PC-9 (cell line): ENCODE measurements at regions not wholly inside any gene's neighbourhood (a gene's known extent, or its start where the extent isn't known, plus 50 kb on each side); places are given as distances from the start of the nearest gene placed in this dataset.
"Not testable (repeated sequence)": the region's sequence is repeated elsewhere in the genome, so short reads cannot be mapped to it uniquely, and the experiment has no call there.

Source experiments
- BruUV-seq: library from RNA; stranded (reverse); fragments of 400-500 nt; replicated peaks from 2 replicates; lab custom pipeline; 2021; lab: Mats Ljungman, UMichigan
- CTCF ChIA-PET: fragments of 300-600 bp; sonication (Branson Sonifier 250); formaldehyde crosslinking; loops from one replicate; lab custom pipeline; 2022; ENCODE audit warnings: antibody characterized with exemption; lab: Charles Lee
- POLR2A ChIA-PET: fragments of 300-600 bp; sonication (Branson Sonifier 250); formaldehyde crosslinking; loops from one replicate; lab custom pipeline; 2022; ENCODE audit warnings: antibody characterized with exemption; ENCODE audit not compliant: unreplicated experiment; lab: Charles Lee
- DNase-seq, 2 experiments: peaks; one replicate each; pipeline versions ENCODE4 v3.0.0 to v3.0.0-alpha.2; 2015 to 2022; ENCODE audit warnings: mixed read lengths in 1 of 2
- H2AFZ ChIP-seq: fragments of 200-600 bp; sonication (generic); 2 replicates; pipeline ENCODE4 v1.8.1; 2017; ENCODE audit warnings: antibody characterized with exemption
- H3F3A ChIP-seq: fragments of 200-600 bp; sonication (generic); 2 replicates; pipeline ENCODE4 v1.8.1; 2017; ENCODE audit warnings: antibody characterized with exemption, mild to moderate bottlenecking, low read depth; ENCODE audit not compliant: insufficient read depth
- H3K27ac ChIP-seq: fragments of 200-600 bp; sonication (generic); 2 replicates; pipeline ENCODE4 v1.6.1; 2016; ENCODE audit warnings: mixed run types
- H3K27me3 ChIP-seq: fragments of 200-600 bp; sonication (generic); 2 replicates; pipeline ENCODE4 v1.6.1; 2016; ENCODE audit warnings: low read depth, mixed run types; ENCODE audit not compliant: insufficient read depth
- H3K36me3 ChIP-seq: fragments of 200-600 bp; sonication (generic); 2 replicates; pipeline ENCODE4 v1.6.1; 2016; ENCODE audit warnings: low read depth, mixed run types
- H3K4me1 ChIP-seq: fragments of 200-600 bp; sonication (generic); replicated peaks from 2 replicates; pipeline ENCODE4 v1.6.1; 2016; ENCODE audit warnings: mixed run types; ENCODE audit not compliant: insufficient read depth
- H3K4me2 ChIP-seq: fragments of 200-600 bp; sonication (generic); 2 replicates; pipeline ENCODE4 v1.6.1; 2017; ENCODE audit warnings: mixed run types
- H3K4me3 ChIP-seq: fragments of 200-600 bp; sonication (generic); 2 replicates; pipeline ENCODE4 v1.6.1; 2016; ENCODE audit warnings: mixed run types
- H3K79me2 ChIP-seq: fragments of 200-600 bp; sonication (generic); 2 replicates; pipeline ENCODE4 v1.6.1; 2017; ENCODE audit warnings: low read depth, mixed run types
- H3K9me2 ChIP-seq: fragments of 200-600 bp; sonication (generic); 2 replicates; pipeline ENCODE4 v1.8.1; 2017; ENCODE audit warnings: mild to moderate bottlenecking; ENCODE audit not compliant: insufficient read depth
- H3K9me3 ChIP-seq: fragments of 200-600 bp; sonication (generic); 2 replicates; pipeline ENCODE4 v1.8.1; 2016; ENCODE audit warnings: low read depth; ENCODE audit not compliant: insufficient read depth
- H4K20me1 ChIP-seq: fragments of 200-600 bp; sonication (generic); 2 replicates; pipeline ENCODE4 v1.8.1; 2017; ENCODE audit not compliant: insufficient read depth
- EZH2 ChIP-seq: fragments of 200-600 bp; sonication (generic); IDR thresholded peaks from 2 replicates; pipeline ENCODE4 v1.8.0; 2017; ENCODE audit warnings: antibody characterized with exemption, low read depth
- intact Hi-C: fragments of 100-400 bp; cut with micrococcal nuclease; formaldehyde crosslinking; loops from one replicate; pipeline ENCODE4 v1.10.0; 2022; ENCODE audit not compliant: unreplicated experiment
- TF ChIP-seq, protein P1 (sequence below): fragments of 200-600 bp; sonication (generic); conservative IDR thresholded peaks from 2 replicates; pipeline ENCODE4 v1.6.1; 2017; ENCODE audit warnings: mixed run types, antibody characterized with exemption, mild to moderate bottlenecking, moderate library complexity

DNA sequence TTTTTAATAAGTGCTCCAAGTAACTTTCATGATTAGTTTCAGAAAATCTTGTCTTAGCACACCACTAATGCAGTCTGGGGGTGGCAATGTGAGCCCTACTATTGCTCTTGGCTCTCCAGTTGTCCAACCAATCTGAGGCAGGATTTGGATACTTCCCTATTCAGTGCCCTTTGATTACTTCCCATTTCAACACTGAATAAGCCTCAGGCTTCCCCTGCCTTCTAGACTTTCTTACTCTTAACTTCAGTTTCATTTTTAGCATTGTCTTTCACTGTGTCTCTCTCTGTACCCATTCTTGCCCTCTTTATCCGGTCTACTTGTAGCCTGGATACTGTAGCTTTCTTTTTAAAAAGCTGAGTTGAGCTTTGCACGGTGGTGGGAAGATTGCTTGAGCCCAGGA, 186.1 kb downstream of the C9orf152 start:
- intact Hi-C loops, result no loop called here
- BruUV-seq, result no TSS peak
- H3K27ac ChIP-seq, result no peak overlapping the region
- H2AFZ ChIP-seq, result no peak overlapping the region
- ChIA-PET POLR2A (no interaction called here), CTCF (no interaction called here)
- no peak overlapping the region for H3K4me2 ChIP-seq
- no peaks in the 10 kb centered on the region for H3K36me3 ChIP-seq
- no peak overlapping the region for H3K4me3 ChIP-seq
- H3K27me3 ChIP-seq, result no peaks in the 10 kb centered on the region
- H3K79me2 ChIP-seq, result no peaks in the 10 kb centered on the region
- no peaks in the 10 kb centered on the region for H3F3A ChIP-seq
- DNase-seq, result no peak
- H3K4me1 ChIP-seq, result no peaks in the 10 kb centered on the region
- no peaks in the 10 kb centered on the region for H3K9me2 ChIP-seq
- TF ChIP-seq EZH2, result no peak
- TF ChIP-seq, protein P1, sequence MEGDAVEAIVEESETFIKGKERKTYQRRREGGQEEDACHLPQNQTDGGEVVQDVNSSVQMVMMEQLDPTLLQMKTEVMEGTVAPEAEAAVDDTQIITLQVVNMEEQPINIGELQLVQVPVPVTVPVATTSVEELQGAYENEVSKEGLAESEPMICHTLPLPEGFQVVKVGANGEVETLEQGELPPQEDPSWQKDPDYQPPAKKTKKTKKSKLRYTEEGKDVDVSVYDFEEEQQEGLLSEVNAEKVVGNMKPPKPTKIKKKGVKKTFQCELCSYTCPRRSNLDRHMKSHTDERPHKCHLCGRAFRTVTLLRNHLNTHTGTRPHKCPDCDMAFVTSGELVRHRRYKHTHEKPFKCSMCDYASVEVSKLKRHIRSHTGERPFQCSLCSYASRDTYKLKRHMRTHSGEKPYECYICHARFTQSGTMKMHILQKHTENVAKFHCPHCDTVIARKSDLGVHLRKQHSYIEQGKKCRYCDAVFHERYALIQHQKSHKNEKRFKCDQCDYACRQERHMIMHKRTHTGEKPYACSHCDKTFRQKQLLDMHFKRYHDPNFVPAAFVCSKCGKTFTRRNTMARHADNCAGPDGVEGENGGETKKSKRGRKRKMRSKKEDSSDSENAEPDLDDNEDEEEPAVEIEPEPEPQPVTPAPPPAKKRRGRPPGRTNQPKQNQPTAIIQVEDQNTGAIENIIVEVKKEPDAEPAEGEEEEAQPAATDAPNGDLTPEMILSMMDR, result no peak
- H4K20me1 ChIP-seq, result no peaks in the 10 kb centered on the region
- H3K9me3 ChIP-seq, result no peaks in the 10 kb centered on the region

DNA sequence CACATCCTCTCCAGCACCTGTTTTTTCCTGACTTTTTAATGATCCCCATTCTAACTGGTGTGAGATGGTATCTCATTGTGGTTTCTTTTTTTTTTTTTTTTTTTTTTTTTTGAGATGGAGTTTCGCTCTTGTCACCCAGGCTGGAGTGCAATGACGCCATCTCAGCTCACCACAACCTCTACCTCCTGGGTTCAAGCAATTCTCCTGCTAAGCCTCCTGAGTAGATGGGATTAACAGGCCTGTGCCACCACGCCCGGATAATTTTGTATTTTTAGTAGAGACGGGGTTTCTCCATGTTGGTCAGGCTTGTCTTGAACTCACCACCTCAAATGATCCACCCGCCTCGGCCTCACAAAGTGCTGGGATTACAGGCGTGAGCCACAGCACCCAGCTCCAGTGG, 184.7 kb downstream of the C9orf152 start:
- POLR2A ChIA-PET, result interaction anchor here (0.6 kb wide), 1 partner anchor 9 kb away, joined by 3 read pairs; no protein-coding TSS in a partner anchor
- H4K20me1 ChIP-seq, H3K79me2 ChIP-seq, H3K4me1 ChIP-seq, H3K4me3 ChIP-seq, H3K4me2 ChIP-seq, H3K9me2 ChIP-seq, H2AFZ ChIP-seq, H3K36me3 ChIP-seq, CTCF ChIA-PET, H3K9me3 ChIP-seq, DNase-seq, H3F3A ChIP-seq, BruUV-seq, intact Hi-C loops, H3K27me3 ChIP-seq, H3K27ac ChIP-seq: not testable (repeated sequence)

DNA sequence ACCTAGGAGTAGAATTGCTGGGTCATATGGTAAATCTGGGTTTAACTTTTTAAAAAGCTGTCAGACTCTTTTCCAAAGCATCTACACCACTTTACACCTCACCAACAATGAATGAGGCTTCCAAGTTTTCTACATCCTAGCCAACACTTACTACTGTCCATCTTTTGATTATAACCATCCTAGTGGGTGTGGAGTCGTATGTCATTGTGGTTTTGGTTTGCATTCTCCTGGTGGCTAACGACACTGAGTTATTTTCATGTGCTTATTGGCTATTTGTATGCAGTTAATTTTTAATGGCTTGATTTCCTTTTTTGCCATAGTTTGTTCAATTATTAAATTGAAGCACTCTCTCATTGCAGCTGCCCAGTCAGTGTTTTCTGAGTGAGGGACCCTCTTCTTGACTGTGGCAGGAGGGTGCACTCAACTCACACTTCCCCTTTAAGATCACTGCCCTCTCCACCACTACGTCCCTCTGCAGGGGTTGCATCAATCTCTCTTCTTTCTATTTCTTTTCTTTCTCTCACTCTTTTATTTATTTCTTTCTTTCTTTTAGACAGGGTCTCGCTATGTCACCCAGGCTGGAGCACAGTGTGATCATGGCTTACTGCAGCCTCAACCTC, 182.3 kb downstream of the C9orf152 start:
- no peak for DNase-seq
- Histone ChIP-seq H3K4me1 (peaks cover 16% of the 10 kb centered on the region), H3K27ac (no peak overlapping the region), H4K20me1 (no peaks in the 10 kb centered on the region), H3K4me3 (no peak overlapping the region), H3K79me2 (no peaks in the 10 kb centered on the region), H3K4me2 (no peak overlapping the region), H2AFZ (no peak overlapping the region), H3K9me2 (no peaks in the 10 kb centered on the region), H3K9me3 (no peaks in the 10 kb centered on the region), H3F3A (no peaks in the 10 kb centered on the region), H3K36me3 (no peaks in the 10 kb centered on the region), H3K27me3 (no peaks in the 10 kb centered on the region)
- TF ChIP-seq, protein P1, result no peak
- ChIA-PET POLR2A (no interaction called here), CTCF (no interaction called here)
- intact Hi-C loops, result no loop called here
- no TSS peak for BruUV-seq

DNA sequence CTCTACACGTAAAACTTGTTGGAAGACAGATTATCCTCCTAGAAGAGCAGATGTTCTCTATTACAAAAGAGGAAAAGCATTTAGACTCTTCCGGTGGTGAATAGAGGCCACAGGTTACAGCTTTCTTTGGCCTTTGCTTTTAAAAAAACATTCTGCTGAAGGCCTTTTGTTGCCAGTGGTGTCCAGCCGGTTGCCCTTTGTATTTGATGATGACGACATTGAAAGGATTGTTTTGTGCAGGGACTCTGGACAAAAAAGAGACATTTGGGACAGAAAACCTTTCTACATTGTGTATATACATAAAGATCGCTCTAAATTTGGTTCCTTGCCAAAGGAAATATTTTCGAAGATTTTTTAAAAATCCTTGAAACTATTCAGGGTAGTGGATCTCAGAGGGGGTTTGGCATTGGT, 180.3 kb downstream of the C9orf152 start:
- no peak overlapping the region for H2AFZ ChIP-seq
- no peak overlapping the region for H3K4me2 ChIP-seq
- intact Hi-C loops, result loop anchor here (2.0 kb wide), 1 partner anchor 23 kb away; no protein-coding TSS in a partner anchor
- ChIA-PET POLR2A (interaction anchor here (0.6 kb wide), 1 partner anchor 990 kb away, joined by 5 read pairs; no protein-coding TSS in a partner anchor), CTCF (no interaction called here)
- no peaks in the 10 kb centered on the region for H3K79me2 ChIP-seq
- H3F3A ChIP-seq, result peaks cover 16% of the 10 kb centered on the region; the same call in 1 of the 2 replicates
- no peak for DNase-seq
- no peaks in the 10 kb centered on the region for H3K36me3 ChIP-seq
- H3K4me3 ChIP-seq, result no peak overlapping the region
- H3K9me2 ChIP-seq, result no peaks in the 10 kb centered on the region
- no peaks in the 10 kb centered on the region for H3K27me3 ChIP-seq
- H3K27ac ChIP-seq, result no peak overlapping the region
- H3K9me3 ChIP-seq, result no peaks in the 10 kb centered on the region
- BruUV-seq, result no TSS peak
- H3K4me1 ChIP-seq, result peaks cover 32% of the 10 kb centered on the region
- no peaks in the 10 kb centered on the region for H4K20me1 ChIP-seq
- TF ChIP-seq EZH2, result no peak
- TF ChIP-seq, protein P1, result no peak
